ENCODE measurements at regions not wholly inside any gene's neighbourhood (a gene's known extent, or its start where the extent isn't known, plus 50 kb on each side); places are given as distances from the start of the nearest gene placed in this dataset.

- TF ChIP-seq CTCF (IDR thresholded peaks at IDR 0.05) (no peak), POLR2A (IDR thresholded peaks at IDR 0.05; ENCODE audit: low read depth) (no peak), EP300 (IDR thresholded peaks at IDR 0.05) (no peak)
Observed at GRCh38 chr2:240383099-240383758, 52.2 kb upstream of the GPC1 start.
